Body of pancreas (tissue), 4 donors: ENCODE measurements at regions not wholly inside any gene's neighbourhood (a gene's known extent, or its start where the extent isn't known, plus 50 kb on each side); places are given as distances from the start of the nearest gene placed in this dataset.

Experiments used
- CTCF ChIP-seq, 7 experiments: fragments of 450-650 bp in 4 of 7; fragments of 200-600 bp in 3 of 7; sonication (generic) in 3 of 7; IDR thresholded peaks; one replicate each; pipeline ENCODE4 v1.5.1; 2016 to 2019; ENCODE audit warnings: antibody characterized with exemption in 7 of 7
- POLR2A ChIP-seq, 3 donors: fragments of 450-650 bp; IDR thresholded peaks; one replicate each; pipeline ENCODE4 v1.6.1; 2016; ENCODE audit warnings: antibody characterized with exemption in 3 of 3, mild to moderate bottlenecking in 2 of 3

- TF ChIP-seq CTCF (IDR thresholded peaks at IDR 0.05) (no peak), POLR2A (IDR thresholded peaks at IDR 0.05) (no peak)
Measured at GRCh38 chr5:40284863-40285262, 394.9 kb upstream of the PTGER4 start.
